Gastroesophageal sphincter (tissue), 4 donors: ENCODE measurements at regions not wholly inside any gene's neighbourhood (a gene's known extent, or its start where the extent isn't known, plus 50 kb on each side); places are given as distances from the start of the nearest gene placed in this dataset.

Experiments
- ATAC-seq: fragments of 150-250 bp; one replicate; pipeline ENCODE4 v1.9.1; 2016; ENCODE audit warnings: mild to moderate bottlenecking, moderate library complexity
- H3K27ac ChIP-seq, 4 donors: fragments of 200-600 bp; sonication (generic) in 3 of 4; 1 replicate in 3 of 4; 2 replicates in 1 of 4; pipeline ENCODE4 v1.5.1; 2016 to 2019
- H3K27me3 ChIP-seq: fragments of 200-600 bp; sonication (generic); one replicate; pipeline ENCODE4 v1.5.1; 2019
- H3K36me3 ChIP-seq, 2 donors: fragments of 200-600 bp; sonication (generic); one replicate each; pipeline ENCODE4 v1.5.1; 2019; ENCODE audit warnings: control low read depth in 1 of 2
- H3K4me1 ChIP-seq, 3 donors: fragments of 200-600 bp; sonication (generic); 1 replicate in 2 of 3; 2 replicates in 1 of 3; pipeline ENCODE4 v1.5.1; 2016 to 2019; ENCODE audit warnings: control low read depth in 2 of 3
- H3K4me3 ChIP-seq, 2 donors: fragments of 200-600 bp; sonication (generic); one replicate each; pipeline ENCODE4 v1.5.1; 2019; ENCODE audit warnings: mild to moderate bottlenecking in 1 of 2, moderate library complexity in 1 of 2
- H3K9me3 ChIP-seq, 3 donors: fragments of 200-600 bp; sonication (generic); one replicate each; pipeline ENCODE4 v1.5.1; 2017 to 2019; ENCODE audit warnings: control low read depth in 2 of 3
- CTCF ChIP-seq, 4 experiments: fragments of 200-600 bp in 2 of 4; fragments of 450-650 bp in 2 of 4; sonication (generic) in 1 of 4; IDR thresholded peaks; one replicate each; pipeline ENCODE4 v1.5.1; 2017 to 2019; ENCODE audit warnings: antibody characterized with exemption in 4 of 4, mild to moderate bottlenecking in 2 of 4, moderate library complexity in 2 of 4
- EP300 ChIP-seq: sonication (generic); formaldehyde crosslinking; IDR thresholded peaks from one replicate; pipeline ENCODE4 v1.6.1; 2017; ENCODE audit warnings: antibody characterized with exemption, mild to moderate bottlenecking
- POLR2A ChIP-seq, 2 donors: fragments of 450-650 bp; IDR thresholded peaks; one replicate each; pipeline ENCODE4 v1.6.1; 2017; ENCODE audit warnings: antibody characterized with exemption in 2 of 2, mild to moderate bottlenecking in 2 of 2, moderate library complexity in 1 of 2
- POLR2AphosphoS5 ChIP-seq: sonication (generic); formaldehyde crosslinking; IDR thresholded peaks from one replicate; pipeline ENCODE4 v1.6.1; 2017; ENCODE audit warnings: antibody characterized with exemption
- WGBS, 2 donors: methylation state at CpG; one replicate each; pipeline ENCODE4 v1.1.5; 2018; ENCODE audit warnings: low coverage in 1 of 2; 5-methylcytosine and 5-hydroxymethylcytosine counted together

DNA sequence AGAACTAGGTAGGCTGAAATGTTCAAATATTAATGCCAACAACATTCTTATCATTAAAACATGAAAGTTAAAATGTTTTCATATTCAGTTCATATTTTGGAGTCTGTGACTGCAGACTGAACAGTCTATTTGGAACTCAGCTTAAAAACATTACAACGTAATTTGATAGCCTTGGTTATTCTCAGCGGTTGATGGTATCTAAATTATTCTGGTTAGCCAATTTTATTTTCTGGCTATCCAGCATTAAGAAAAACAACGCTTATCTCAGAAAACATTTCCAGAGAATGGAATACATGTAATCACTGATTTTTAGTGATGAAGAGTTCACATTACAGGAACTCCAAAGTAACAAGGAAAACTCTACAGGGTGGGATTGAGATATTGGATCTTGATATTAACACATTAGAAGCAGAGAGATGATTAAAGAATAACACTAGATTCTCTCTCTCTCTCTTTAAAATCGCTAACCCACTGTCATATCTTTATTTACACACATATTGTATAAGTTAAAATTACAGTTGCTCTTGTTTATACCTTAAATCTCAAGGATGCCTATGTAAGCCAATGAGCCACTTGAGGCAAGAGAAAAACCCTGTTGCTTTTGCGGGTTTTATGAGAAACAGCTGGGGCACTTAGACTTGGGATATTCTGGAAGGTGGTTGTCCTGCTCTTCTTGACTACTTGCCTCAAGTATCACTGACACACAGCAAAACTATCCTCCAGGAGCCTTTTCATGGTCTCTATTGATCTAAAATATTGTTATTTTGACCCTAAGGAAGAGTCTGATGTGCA, 84.9 kb downstream of the ICOS start:
- Histone ChIP-seq H3K4me1 (peaks cover 0 to 25% (median 5%) of the 10 kb centered on the region in 3 donors), H3K4me3 (no peak overlapping the region), H3K27ac (no peak overlapping the region), H3K9me3 (no peaks in the 10 kb centered on the region), H3K36me3 (no peaks in the 10 kb centered on the region), H3K27me3 (no peaks in the 10 kb centered on the region)
- WGBS, 2 donors, result 44 to 61% methylated on average over 5 of the region's 5 CpGs
- ATAC-seq, result no peak
- TF ChIP-seq POLR2AphosphoS5 (no peak), EP300 (no peak)

DNA sequence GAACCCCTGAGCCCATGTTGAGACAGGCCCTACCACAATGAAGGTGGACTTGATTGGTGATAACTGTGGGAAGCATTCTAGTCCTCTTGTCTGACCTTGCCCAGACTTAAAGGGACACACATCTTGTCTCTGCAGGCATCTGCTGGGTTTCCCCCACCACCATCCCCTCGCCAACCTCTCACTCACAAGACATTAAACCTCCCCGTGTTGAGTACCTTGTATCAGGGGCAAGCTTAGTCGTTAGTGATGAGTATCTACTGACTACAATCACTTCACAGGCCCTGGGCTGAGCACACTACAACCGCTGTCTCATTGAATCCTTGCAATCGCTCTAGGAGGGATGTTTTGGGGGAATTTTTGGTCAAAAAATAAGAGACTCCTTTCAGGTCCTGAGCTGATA, 86.0 kb downstream of the ICOS start:
- no peak for ATAC-seq
- H3K27me3 ChIP-seq, result no peaks in the 10 kb centered on the region
- H3K4me3 ChIP-seq, result no peak overlapping the region
- no peak for TF ChIP-seq POLR2AphosphoS5
- TF ChIP-seq CTCF (IDR thresholded peaks at IDR 0.05), result no peak
- no peak for TF ChIP-seq EP300
- TF ChIP-seq POLR2A (IDR thresholded peaks at IDR 0.05), result no peak
- WGBS, 2 donors, result 93 to 100% methylated on average over 2 to 5 of the region's 5 CpGs
- no peaks in the 10 kb centered on the region for H3K36me3 ChIP-seq
- H3K4me1 ChIP-seq, result peaks cover 0 to 25% (median 5%) of the 10 kb centered on the region in 3 donors
- no peaks in the 10 kb centered on the region for H3K9me3 ChIP-seq
- H3K27ac ChIP-seq, result no peak overlapping the region

- no peaks in the 10 kb centered on the region for H3K9me3 ChIP-seq
- H3K27ac ChIP-seq, result no peak overlapping the region
- 86 to 92% methylated on average over 1 of the region's 1 CpG for WGBS, 2 donors
- H3K36me3 ChIP-seq, result no peaks in the 10 kb centered on the region
- no peaks in the 10 kb centered on the region for H3K27me3 ChIP-seq
- no peak overlapping the region for H3K4me3 ChIP-seq
- no peak for TF ChIP-seq POLR2AphosphoS5
- TF ChIP-seq EP300, result no peak
- no peak for TF ChIP-seq POLR2A (IDR thresholded peaks at IDR 0.05)
- TF ChIP-seq CTCF (IDR thresholded peaks at IDR 0.05), result no peak
- no peak for ATAC-seq
- H3K4me1 ChIP-seq, result peaks cover 0 to 25% (median 5%) of the 10 kb centered on the region in 3 donors
These were observed 86.5 kb downstream of the ICOS start for GRCh38 chr2:204023088-204023487.

DNA sequence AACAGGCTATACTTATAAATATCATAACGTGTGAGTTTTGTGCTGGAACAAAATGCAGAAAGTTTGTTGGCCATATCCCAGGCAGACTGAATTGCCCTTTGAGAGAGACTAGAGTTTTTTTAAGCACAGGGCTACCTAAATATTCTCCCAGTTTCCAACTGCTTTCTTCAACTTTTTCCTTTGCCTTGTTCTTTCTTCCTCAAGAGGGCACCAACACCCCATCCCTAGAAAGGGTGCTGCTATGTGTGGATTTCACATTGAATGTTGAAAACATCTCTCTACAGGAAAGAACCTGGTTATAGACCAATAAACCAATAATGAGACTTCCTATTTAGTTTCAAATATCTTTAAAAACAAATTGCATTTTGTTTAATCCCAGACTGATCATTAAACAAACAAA, 87.9 kb downstream of the ICOS start:
- 0% methylated on average over 1 of the region's 1 CpG for WGBS, 2 donors
- no peak for ATAC-seq

GRCh38 chr2:204024906-204025475, 88.4 kb downstream of the ICOS start:
- Histone ChIP-seq H3K36me3 (no peaks in the 10 kb centered on the region), H3K9me3 (no peaks in the 10 kb centered on the region), H3K4me3 (no peak overlapping the region), H3K27me3 (no peaks in the 10 kb centered on the region), H3K4me1 (peaks cover 0 to 25% (median 5%) of the 10 kb centered on the region in 3 donors), H3K27ac (no peak overlapping the region)
- no peak for ATAC-seq
- WGBS, 2 donors, result 56 to 75% methylated on average over 6 of the region's 6 CpGs
- TF ChIP-seq POLR2A (IDR thresholded peaks at IDR 0.05), result no peak
- no peak for TF ChIP-seq EP300
- no peak for TF ChIP-seq CTCF (IDR thresholded peaks at IDR 0.05)
- no peak for TF ChIP-seq POLR2AphosphoS5

More for the DNA sequence above, 87.9 kb downstream of the ICOS start:
- H3K27me3 ChIP-seq, result no peaks in the 10 kb centered on the region
- no peak overlapping the region for H3K4me3 ChIP-seq
- TF ChIP-seq CTCF (IDR thresholded peaks at IDR 0.05), result peak in 3 of 4 experiments; percentile 50 to 69 (median 67)
- no peak for TF ChIP-seq POLR2AphosphoS5
- peaks cover 0 to 25% (median 5%) of the 10 kb centered on the region in 3 donors for H3K4me1 ChIP-seq
- no peaks in the 10 kb centered on the region for H3K9me3 ChIP-seq
- H3K27ac ChIP-seq, result peak overlapping the region in 2 of 4 donors; percentile 1 to 44
- H3K36me3 ChIP-seq, result no peaks in the 10 kb centered on the region
